CD14-positive monocyte (primary cell): ENCODE measurements at regions not wholly inside any gene's neighbourhood (a gene's known extent, or its start where the extent isn't known, plus 50 kb on each side); places are given as distances from the start of the nearest gene placed in this dataset.

Experiments used
- DNase-seq, 3 donors: peaks; one replicate each; pipeline ENCODE4 v3.0.0-alpha.2; 2011 to 2022
- H2AFZ ChIP-seq: 2 replicates; pipeline ENCODE4 v1.6.0; 2012; ENCODE audit warnings: mild to moderate bottlenecking, low read depth, low read length, inconsistent platforms; ENCODE audit not compliant: insufficient read depth, poor library complexity, severe bottlenecking
- H3K27ac ChIP-seq, 2 donors: 1 replicate in 1 of 2; 2 replicates in 1 of 2; pipeline ENCODE4 v1.5.1; 2012 to 2013; ENCODE audit warnings: low read length in 2 of 2, control low read depth in 1 of 2, inconsistent platforms in 1 of 2, low read depth in 1 of 2, mild to moderate bottlenecking in 1 of 2
- H3K27me3 ChIP-seq, 2 donors: one replicate each; pipeline versions ENCODE4 v1.6.0 to v1.6.1; 2011 to 2013; ENCODE audit warnings: low read length in 2 of 2; ENCODE audit not compliant: control insufficient read depth in 2 of 2, insufficient read depth in 2 of 2
- H3K36me3 ChIP-seq, 2 donors: replicated peaks in 1 of 2; 1 replicate in 1 of 2; 2 replicates in 1 of 2; pipeline versions ENCODE4 v1.5.1 to v1.6.1; 2012 to 2013; ENCODE audit warnings: low read length in 2 of 2, control low read depth in 1 of 2, inconsistent platforms in 1 of 2, mild to moderate bottlenecking in 1 of 2; ENCODE audit not compliant: insufficient read depth in 2 of 2, control insufficient read depth in 1 of 2
- H3K4me1 ChIP-seq, 2 donors: 1 replicate in 1 of 2; 2 replicates in 1 of 2; pipeline versions ENCODE4 v1.5.1 to v1.6.1; 2012 to 2013; ENCODE audit warnings: low read length in 2 of 2, control low read depth in 1 of 2, inconsistent platforms in 1 of 2, mild to moderate bottlenecking in 1 of 2, moderate library complexity in 1 of 2; ENCODE audit not compliant: insufficient read depth in 2 of 2, control insufficient read depth in 1 of 2
- H3K4me2 ChIP-seq: replicated peaks from 2 replicates; pipeline ENCODE3; 2012; ENCODE audit warnings: low read length, moderate library complexity, mild to moderate bottlenecking; ENCODE audit not compliant: poor library complexity, severe bottlenecking; ENCODE audit errors: extremely low read depth
- H3K4me3 ChIP-seq, 3 experiments: fragments of 200-600 bp in 1 of 3; sonication (generic) in 1 of 3; replicated peaks in 1 of 3; 1 replicate in 2 of 3; 2 replicates in 1 of 3; pipeline ENCODE4 v1.5.1; 2011 to 2013; ENCODE audit warnings: low read length in 3 of 3, mild to moderate bottlenecking in 3 of 3, control low read depth in 2 of 3, low read depth in 2 of 3, inconsistent platforms in 1 of 3, moderate library complexity in 1 of 3
- H3K79me2 ChIP-seq: 2 replicates; pipeline ENCODE4 v1.6.0; 2012; ENCODE audit warnings: mild to moderate bottlenecking, control low read depth, inconsistent platforms, low read length, moderate library complexity; ENCODE audit not compliant: insufficient read depth
- H3K9ac ChIP-seq: 2 replicates; pipeline ENCODE4 v1.6.0; 2017; ENCODE audit warnings: low read length, mild to moderate bottlenecking; ENCODE audit not compliant: insufficient read depth, poor library complexity, severe bottlenecking
- H3K9me3 ChIP-seq, 2 donors: replicated peaks in 1 of 2; 1 replicate in 1 of 2; 2 replicates in 1 of 2; pipeline versions ENCODE4 v1.5.1 to v1.6.1; 2012 to 2013; ENCODE audit warnings: low read length in 2 of 2, control low read depth in 1 of 2; ENCODE audit not compliant: control insufficient read depth in 1 of 2, insufficient read depth in 1 of 2
- H4K20me1 ChIP-seq: 2 replicates; pipeline ENCODE4 v1.6.0; 2012; ENCODE audit warnings: mild to moderate bottlenecking, low read length, control low read depth, moderate library complexity; ENCODE audit not compliant: insufficient read depth
- H3K27ac Mint-ChIP-seq, 7 donors: one replicate each; pipeline ENCODE4 v1.8.0; 2020; ENCODE audit warnings: mild to moderate bottlenecking in 7 of 7, mixed read lengths in 7 of 7, moderate library complexity in 6 of 7, inconsistent platforms in 2 of 7
- H3K27me3 Mint-ChIP-seq, 3 donors: one replicate each; pipeline ENCODE4 v1.8.0; 2021 to 2022; ENCODE audit warnings: low read depth in 3 of 3, mild to moderate bottlenecking in 3 of 3, mixed read lengths in 3 of 3, moderate library complexity in 3 of 3, inconsistent platforms in 1 of 3
- H3K36me3 Mint-ChIP-seq, 2 donors: one replicate each; pipeline ENCODE4 v1.8.0; 2020; ENCODE audit warnings: mixed read lengths in 2 of 2, inconsistent platforms in 1 of 2, mild to moderate bottlenecking in 1 of 2
- H3K4me1 Mint-ChIP-seq: one replicate; pipeline ENCODE4 v1.8.0; 2020; ENCODE audit warnings: mild to moderate bottlenecking, mixed read lengths
- H3K4me3 Mint-ChIP-seq, 2 donors: one replicate each; pipeline ENCODE4 v1.8.0; 2020; ENCODE audit warnings: mild to moderate bottlenecking in 2 of 2, mixed read lengths in 2 of 2, moderate library complexity in 1 of 2
- H3K9me3 Mint-ChIP-seq, 7 donors: one replicate each; pipeline ENCODE4 v1.8.0; 2020 to 2022; ENCODE audit warnings: mixed read lengths in 7 of 7, mild to moderate bottlenecking in 6 of 7, moderate library complexity in 6 of 7, inconsistent platforms in 2 of 7
- WGBS: methylation state at CpG from one replicate; pipeline ENCODE4 v1.1.5; 2013; ENCODE audit warnings: missing lambda C conversion rate; ENCODE audit not compliant: insufficient coverage; 5-methylcytosine and 5-hydroxymethylcytosine counted together
- intact Hi-C, 2 donors: fragments of 100-400 bp; cut with micrococcal nuclease; formaldehyde crosslinking; loops; one replicate each; pipeline versions ENCODE4 v1.15.0 to v1.15.1; 2023
- TF ChIP-seq, protein P1 (sequence below): fragments of 200-600 bp; IDR thresholded peaks from one replicate; pipeline ENCODE4 v1.8.0; 2022; ENCODE audit warnings: antibody characterized with exemption, mild to moderate bottlenecking

DNA sequence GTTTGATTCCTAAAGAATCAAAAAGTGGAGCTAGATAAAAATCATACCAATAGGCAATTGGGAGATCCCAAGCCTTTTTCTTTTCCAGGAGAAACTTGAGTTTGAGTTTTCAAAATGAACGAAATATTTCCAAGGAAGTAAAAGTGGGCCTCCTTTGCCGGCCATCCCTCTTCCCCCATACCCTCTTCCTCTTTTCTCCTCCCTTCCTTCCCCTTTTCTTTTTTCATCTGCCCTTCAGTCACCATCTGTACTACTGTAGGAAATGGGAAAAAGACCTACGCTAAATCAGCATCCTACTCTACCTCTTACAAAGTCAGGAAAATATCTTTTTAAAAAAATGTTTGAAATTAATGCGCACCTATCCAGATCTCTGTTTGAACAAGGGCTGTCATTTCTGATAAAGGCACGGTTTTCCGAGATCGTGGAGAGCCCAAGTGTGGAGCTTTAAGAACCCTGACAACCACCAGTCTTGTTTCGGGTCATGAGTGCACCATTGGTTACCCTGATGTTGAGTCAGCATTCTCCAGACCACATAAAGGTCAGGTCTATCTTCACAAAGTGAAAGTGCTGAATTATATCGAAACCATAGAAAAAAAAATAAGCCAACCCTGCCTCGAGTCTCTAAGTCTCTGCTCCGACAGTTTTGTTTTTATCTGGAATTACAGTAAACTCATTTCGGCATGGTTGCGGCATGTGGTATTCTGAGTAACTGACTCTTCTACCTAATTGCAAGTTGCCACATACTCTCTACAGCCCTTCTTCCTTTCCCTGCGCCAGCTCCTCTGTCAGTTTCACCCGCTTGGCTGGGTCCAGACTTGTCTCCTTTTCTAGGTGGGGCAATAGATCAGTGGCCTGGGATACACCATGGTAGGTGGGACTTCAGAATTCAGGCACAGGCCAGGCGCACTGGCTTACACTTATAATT, 140.2 kb upstream of the KLF3 start:
- H3K36me3 Mint-ChIP-seq = peaks cover 7 to 13% of the 10 kb centered on the region in 2 donors
- peak overlapping the region; percentile 59 to 79 for H3K4me3 Mint-ChIP-seq
- H3K4me1 Mint-ChIP-seq = peaks cover 81% of the 10 kb centered on the region
- no peaks in the 10 kb centered on the region for H4K20me1 ChIP-seq
- no peaks in the 10 kb centered on the region for H3K79me2 ChIP-seq
- TF ChIP-seq, protein P1, sequence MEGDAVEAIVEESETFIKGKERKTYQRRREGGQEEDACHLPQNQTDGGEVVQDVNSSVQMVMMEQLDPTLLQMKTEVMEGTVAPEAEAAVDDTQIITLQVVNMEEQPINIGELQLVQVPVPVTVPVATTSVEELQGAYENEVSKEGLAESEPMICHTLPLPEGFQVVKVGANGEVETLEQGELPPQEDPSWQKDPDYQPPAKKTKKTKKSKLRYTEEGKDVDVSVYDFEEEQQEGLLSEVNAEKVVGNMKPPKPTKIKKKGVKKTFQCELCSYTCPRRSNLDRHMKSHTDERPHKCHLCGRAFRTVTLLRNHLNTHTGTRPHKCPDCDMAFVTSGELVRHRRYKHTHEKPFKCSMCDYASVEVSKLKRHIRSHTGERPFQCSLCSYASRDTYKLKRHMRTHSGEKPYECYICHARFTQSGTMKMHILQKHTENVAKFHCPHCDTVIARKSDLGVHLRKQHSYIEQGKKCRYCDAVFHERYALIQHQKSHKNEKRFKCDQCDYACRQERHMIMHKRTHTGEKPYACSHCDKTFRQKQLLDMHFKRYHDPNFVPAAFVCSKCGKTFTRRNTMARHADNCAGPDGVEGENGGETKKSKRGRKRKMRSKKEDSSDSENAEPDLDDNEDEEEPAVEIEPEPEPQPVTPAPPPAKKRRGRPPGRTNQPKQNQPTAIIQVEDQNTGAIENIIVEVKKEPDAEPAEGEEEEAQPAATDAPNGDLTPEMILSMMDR = no peak
- no peaks in the 10 kb centered on the region for H3K27me3 ChIP-seq
- peaks cover 0 to 4% (median 0%) of the 10 kb centered on the region in 3 donors for H3K27me3 Mint-ChIP-seq
- peak overlapping the region in 2 of 3 experiments; percentile 18 to 51 for H3K4me3 ChIP-seq
- peak overlapping the region; percentile 96 to 98 (median 97) for H3K27ac Mint-ChIP-seq
- no peaks in the 10 kb centered on the region for H3K36me3 ChIP-seq
- peak overlapping the region; percentile 63 for H2AFZ ChIP-seq
- peak overlapping the region; percentile 19 for H3K9ac ChIP-seq
- intact Hi-C loops = loop anchor here (2.0 to 10.0 kb wide), 6 partner anchors 61 to 449 kb away; partner anchors contain the start of gene KLF3 (in 1 of the 2)
- no peaks in the 10 kb centered on the region for H3K9me3 ChIP-seq
- WGBS = 62% methylated on average over 5 of the region's 16 CpGs
- peaks cover 64 to 85% of the 10 kb centered on the region in 2 donors for H3K4me1 ChIP-seq
- H3K9me3 Mint-ChIP-seq = no peaks in the 10 kb centered on the region
- DNase-seq = peak; percentile 74 to 77 (median 76)
- H3K4me2 ChIP-seq = peak overlapping the region; percentile 68
- peak overlapping the region; percentile 74 to 92 for H3K27ac ChIP-seq

DNA sequence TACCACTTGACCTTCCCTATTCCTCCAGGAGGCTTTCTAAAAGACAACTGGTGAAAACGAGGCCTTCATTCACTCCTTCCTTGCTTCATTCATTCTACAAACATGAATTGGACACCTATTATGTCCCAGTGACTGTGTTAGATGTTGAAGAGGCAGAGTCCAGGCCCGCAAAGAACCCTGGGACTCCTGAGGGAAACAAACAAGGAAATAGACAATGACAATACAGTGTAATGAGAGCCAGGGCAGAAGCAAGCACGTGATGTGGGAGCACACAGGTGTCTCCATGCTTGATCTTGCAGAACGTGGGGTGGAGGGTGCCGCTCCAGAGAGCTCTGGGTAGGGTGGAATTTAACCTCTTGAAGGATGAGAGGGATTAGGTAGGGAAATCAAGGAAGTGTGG, 137.6 kb upstream of the KLF3 start:
- no peaks in the 10 kb centered on the region for H3K9me3 ChIP-seq
- 100% methylated on average over 4 of the region's 5 CpGs for WGBS
- H2AFZ ChIP-seq = peak overlapping the region; percentile 62
- peaks cover 7 to 13% of the 10 kb centered on the region in 2 donors for H3K36me3 Mint-ChIP-seq
- H3K4me3 ChIP-seq = no peak overlapping the region
- intact Hi-C loops = loop anchor here (5.0 to 10.0 kb wide), 4 partner anchors 58 to 452 kb away; no protein-coding TSS in a partner anchor
- no peak overlapping the region for H3K4me3 Mint-ChIP-seq
- H3K4me1 Mint-ChIP-seq = peaks cover 84% of the 10 kb centered on the region
- no peaks in the 10 kb centered on the region for H3K36me3 ChIP-seq
- H3K9ac ChIP-seq = no peak overlapping the region
- H3K27ac Mint-ChIP-seq = peak overlapping the region; percentile 10 to 100 (median 78)
- peaks cover 0 to 7% (median 2%) of the 10 kb centered on the region in 3 donors for H3K27me3 Mint-ChIP-seq
- no peak overlapping the region for H3K4me2 ChIP-seq
- H3K27ac ChIP-seq = no peak overlapping the region
- H3K4me1 ChIP-seq = peaks cover 70 to 93% of the 10 kb centered on the region in 2 donors
- DNase-seq = no peak
- peaks cover 0 to 2% (median 0%) of the 10 kb centered on the region in 7 donors for H3K9me3 Mint-ChIP-seq
- no peaks in the 10 kb centered on the region for H4K20me1 ChIP-seq
- H3K79me2 ChIP-seq = no peaks in the 10 kb centered on the region
- no peaks in the 10 kb centered on the region for H3K27me3 ChIP-seq
- TF ChIP-seq, protein P1 = no peak
